ENCODE measurements at regions not wholly inside any gene's neighbourhood (a gene's known extent, or its start where the extent isn't known, plus 50 kb on each side); places are given as distances from the start of the nearest gene placed in this dataset.

- H3K27ac ChIP-seq = no peak overlapping the region
- H3K36me3 ChIP-seq = no peaks in the 10 kb centered on the region
- intact Hi-C loops (cut with DNase I) = no loop called here
- H3K4me1 ChIP-seq = no peaks in the 10 kb centered on the region
- H3K9me3 ChIP-seq = no peaks in the 10 kb centered on the region
- H3K27me3 ChIP-seq = no peaks in the 10 kb centered on the region
- no peak overlapping the region for H3K4me3 ChIP-seq
- TF ChIP-seq CTCF (IDR thresholded peaks at IDR 0.05) (no peak), POLR2AphosphoS5 (IDR thresholded peaks at IDR 0.05; ENCODE audit: insufficient read depth in 1 of 2, low read depth in 1 of 2) (no peak), POLR2A (IDR thresholded peaks at IDR 0.05) (no peak)
- no peak for DNase-seq (ENCODE audit: extremely low spot score in 2 of 2)
These were observed 183.1 kb upstream of the ARX start for GRCh38 chrX:25198891-25199290.

- TF ChIP-seq POLR2AphosphoS5 (IDR thresholded peaks at IDR 0.05; ENCODE audit: insufficient read depth in 1 of 2, low read depth in 1 of 2) = no peak
- TF ChIP-seq CTCF (IDR thresholded peaks at IDR 0.05) = no peak
- TF ChIP-seq POLR2A (IDR thresholded peaks at IDR 0.05) = no peak
- Histone ChIP-seq H3K9me3 (no peaks in the 10 kb centered on the region), H3K4me3 (no peak overlapping the region), H3K27me3 (no peaks in the 10 kb centered on the region), H3K27ac (no peak overlapping the region), H3K36me3 (no peaks in the 10 kb centered on the region), H3K4me1 (no peaks in the 10 kb centered on the region)
- intact Hi-C loops (cut with DNase I) = no loop called here
- no peak for DNase-seq (ENCODE audit: extremely low spot score in 2 of 2)
These were observed 182.5 kb upstream of the ARX start for GRCh38 chrX:25198253-25198652.

GRCh38 chrX:25196221-25196620, 180.5 kb upstream of the ARX start:
- Histone ChIP-seq H3K4me3 (no peak overlapping the region), H3K4me1 (no peaks in the 10 kb centered on the region), H3K36me3 (no peaks in the 10 kb centered on the region), H3K27me3 (no peaks in the 10 kb centered on the region), H3K9me3 (no peaks in the 10 kb centered on the region), H3K27ac (no peak overlapping the region)
- intact Hi-C loops (cut with DNase I) = no loop called here
- TF ChIP-seq CTCF (IDR thresholded peaks at IDR 0.05) (no peak), POLR2A (IDR thresholded peaks at IDR 0.05) (no peak), POLR2AphosphoS5 (IDR thresholded peaks at IDR 0.05; ENCODE audit: insufficient read depth in 1 of 2, low read depth in 1 of 2) (no peak)
- no peak for DNase-seq (ENCODE audit: extremely low spot score in 2 of 2)

- H3K27ac ChIP-seq = no peak overlapping the region
These were observed 175.6 kb upstream of the ARX start for GRCh38 chrX:25191403-25191802.

GRCh38 chrX:25181775-25182174, 166.0 kb upstream of the ARX start:
- Histone ChIP-seq H3K4me1 (no peaks in the 10 kb centered on the region), H3K27ac (no peak overlapping the region), H3K4me3 (no peak overlapping the region), H3K27me3 (no peaks in the 10 kb centered on the region), H3K36me3 (no peaks in the 10 kb centered on the region), H3K9me3 (no peaks in the 10 kb centered on the region)
- no peak for TF ChIP-seq CTCF (IDR thresholded peaks at IDR 0.05)
- TF ChIP-seq POLR2AphosphoS5 (IDR thresholded peaks at IDR 0.05; ENCODE audit: insufficient read depth in 1 of 2, low read depth in 1 of 2) = no peak
- no peak for DNase-seq (ENCODE audit: extremely low spot score in 2 of 2)
- intact Hi-C loops (cut with DNase I) = no loop called here

More at GRCh38 chrX:25191403-25191802, 175.6 kb upstream of the ARX start:
- no peaks in the 10 kb centered on the region for H3K9me3 ChIP-seq
- intact Hi-C loops (cut with DNase I) = no loop called here
- no peak for TF ChIP-seq CTCF (IDR thresholded peaks at IDR 0.05)
- no peak for TF ChIP-seq POLR2A (IDR thresholded peaks at IDR 0.05)
- no peak for TF ChIP-seq POLR2AphosphoS5 (IDR thresholded peaks at IDR 0.05; ENCODE audit: insufficient read depth in 1 of 2, low read depth in 1 of 2)
- H3K36me3 ChIP-seq = no peaks in the 10 kb centered on the region
- no peaks in the 10 kb centered on the region for H3K4me1 ChIP-seq
- no peak overlapping the region for H3K4me3 ChIP-seq
- no peaks in the 10 kb centered on the region for H3K27me3 ChIP-seq
- DNase-seq (ENCODE audit: extremely low spot score in 2 of 2) = no peak

All from vagina (tissue), 2 donors.